Cardiac fibroblast (primary cell): ENCODE measurements at regions not wholly inside any gene's neighbourhood (a gene's known extent, or its start where the extent isn't known, plus 50 kb on each side); places are given as distances from the start of the nearest gene placed in this dataset.

Experiments
- DNase-seq, 2 donors: peaks; one replicate each; pipeline versions ENCODE4 v3.0.0 to v3.0.0-alpha.2; 2010; ENCODE audit warnings: low read depth in 2 of 2
- H3K4me3 ChIP-seq, 2 donors: replicated peaks in 1 of 2; 1 replicate in 1 of 2; 2 replicates in 1 of 2; pipeline ENCODE4 v1.5.1; 2011; ENCODE audit warnings: low read depth in 2 of 2, low read length in 2 of 2, mild to moderate bottlenecking in 2 of 2, moderate library complexity in 1 of 2
- TF ChIP-seq, protein P1 (sequence below): IDR thresholded peaks from one replicate; pipeline ENCODE4 v1.5.1; 2011; ENCODE audit warnings: low read depth, mild to moderate bottlenecking, low read length, inconsistent platforms

DNA sequence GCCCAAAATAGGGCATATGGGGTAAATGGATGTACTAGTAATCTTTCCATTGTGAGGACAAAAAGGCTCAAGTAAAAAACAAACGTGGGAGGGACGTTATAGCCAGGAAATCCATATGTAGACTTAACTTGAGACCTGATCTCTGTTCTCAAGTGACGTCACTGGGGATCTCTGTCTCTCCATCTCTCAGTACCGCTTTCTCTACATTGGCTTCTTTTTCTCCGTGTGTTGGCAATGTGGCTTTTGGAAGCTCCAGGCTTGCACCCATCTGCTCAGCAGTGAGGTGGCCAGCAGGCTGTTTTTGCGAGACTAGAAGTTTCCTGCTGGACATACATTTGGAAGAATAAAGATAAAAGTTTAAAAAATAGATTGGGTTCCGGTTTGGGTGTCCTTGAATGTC is 66.0 kb upstream of the NRXN3 start:
- TF ChIP-seq, protein P1, sequence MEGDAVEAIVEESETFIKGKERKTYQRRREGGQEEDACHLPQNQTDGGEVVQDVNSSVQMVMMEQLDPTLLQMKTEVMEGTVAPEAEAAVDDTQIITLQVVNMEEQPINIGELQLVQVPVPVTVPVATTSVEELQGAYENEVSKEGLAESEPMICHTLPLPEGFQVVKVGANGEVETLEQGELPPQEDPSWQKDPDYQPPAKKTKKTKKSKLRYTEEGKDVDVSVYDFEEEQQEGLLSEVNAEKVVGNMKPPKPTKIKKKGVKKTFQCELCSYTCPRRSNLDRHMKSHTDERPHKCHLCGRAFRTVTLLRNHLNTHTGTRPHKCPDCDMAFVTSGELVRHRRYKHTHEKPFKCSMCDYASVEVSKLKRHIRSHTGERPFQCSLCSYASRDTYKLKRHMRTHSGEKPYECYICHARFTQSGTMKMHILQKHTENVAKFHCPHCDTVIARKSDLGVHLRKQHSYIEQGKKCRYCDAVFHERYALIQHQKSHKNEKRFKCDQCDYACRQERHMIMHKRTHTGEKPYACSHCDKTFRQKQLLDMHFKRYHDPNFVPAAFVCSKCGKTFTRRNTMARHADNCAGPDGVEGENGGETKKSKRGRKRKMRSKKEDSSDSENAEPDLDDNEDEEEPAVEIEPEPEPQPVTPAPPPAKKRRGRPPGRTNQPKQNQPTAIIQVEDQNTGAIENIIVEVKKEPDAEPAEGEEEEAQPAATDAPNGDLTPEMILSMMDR: no peak
- DNase-seq: no peak
- no peak overlapping the region for H3K4me3 ChIP-seq

DNA sequence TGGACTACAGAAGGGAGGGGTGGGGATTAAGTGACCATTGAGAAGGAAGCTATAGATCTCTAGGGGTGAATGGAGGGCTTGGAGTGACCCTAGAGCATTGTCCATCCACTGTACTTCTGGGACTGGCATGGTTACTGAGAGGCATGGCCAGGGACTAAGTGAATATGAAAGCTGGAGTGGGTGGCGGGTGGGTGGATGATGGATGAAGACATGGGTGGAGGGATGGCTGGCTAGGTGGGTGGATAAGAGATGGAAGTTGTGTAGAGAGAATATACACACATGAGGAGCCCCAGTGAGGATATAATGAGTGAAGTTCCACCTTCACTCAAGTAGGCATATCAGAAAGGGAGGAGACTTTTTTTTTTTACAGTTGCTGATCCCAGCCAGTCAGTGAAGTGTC is 65.5 kb upstream of the NRXN3 start:
- DNase-seq: no peak
- H3K4me3 ChIP-seq: no peak overlapping the region
- TF ChIP-seq, protein P1: no peak

DNA sequence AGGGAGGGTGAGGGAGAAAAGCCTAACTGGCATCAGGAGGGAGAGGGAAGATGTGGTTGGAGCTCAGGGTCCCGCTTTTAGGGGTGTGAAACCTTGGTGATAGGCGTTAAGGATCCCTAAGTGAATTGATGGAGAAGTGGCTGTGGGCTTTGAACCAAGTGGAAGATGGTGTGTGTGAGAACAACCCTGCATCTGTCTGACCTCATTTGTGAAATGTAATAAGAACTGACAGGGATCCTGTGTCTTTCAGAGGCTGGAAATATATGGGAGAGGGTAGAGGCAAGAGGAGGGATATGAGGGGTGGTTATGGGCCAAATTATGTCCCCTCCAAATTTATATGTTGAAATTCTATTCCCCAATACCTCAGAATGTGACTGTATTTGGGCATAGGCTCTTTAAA is 63.8 kb upstream of the NRXN3 start:
- TF ChIP-seq, protein P1: no peak
- no peak overlapping the region for H3K4me3 ChIP-seq
- no peak for DNase-seq

DNA sequence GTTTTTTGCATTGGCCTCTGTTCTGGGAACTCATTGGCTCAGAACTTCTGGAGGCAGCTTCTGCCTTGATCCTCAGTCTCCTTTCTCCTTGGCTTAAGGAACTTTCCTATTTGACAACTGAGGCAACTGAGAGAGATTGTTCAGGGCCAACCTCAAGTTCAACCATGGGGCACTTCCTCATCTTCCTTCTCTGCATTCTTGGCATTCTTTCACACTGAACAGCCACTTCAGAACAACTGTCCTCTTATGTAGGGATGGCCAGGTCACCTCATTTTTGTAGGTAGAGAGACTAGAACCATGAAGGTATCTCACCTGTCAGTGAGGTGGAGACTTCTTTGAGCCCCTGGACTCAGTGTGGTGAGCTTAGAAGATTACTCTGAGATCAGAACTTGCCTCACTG is 63.0 kb upstream of the NRXN3 start:
- H3K4me3 ChIP-seq: no peak overlapping the region
- TF ChIP-seq, protein P1: no peak
- no peak for DNase-seq

DNA sequence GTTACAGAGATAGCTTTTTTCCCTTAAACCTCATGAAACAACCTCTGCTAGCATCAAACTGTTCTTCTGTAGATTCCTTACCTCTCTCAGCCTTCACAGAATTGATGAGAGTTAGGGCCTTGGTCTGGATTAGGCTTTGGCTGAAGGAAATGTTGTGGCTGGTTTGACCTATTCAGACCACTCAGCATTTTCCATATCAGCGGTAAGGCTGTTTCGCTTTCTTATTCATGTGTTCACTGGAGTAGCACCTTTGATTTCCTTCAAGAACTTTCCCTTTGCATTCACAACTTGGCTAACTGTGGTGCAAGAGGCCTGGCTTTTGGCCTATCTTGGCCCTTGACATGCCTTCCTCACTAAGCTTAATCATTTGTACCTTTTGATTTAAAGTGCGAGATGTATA is 50.7 kb upstream of the NRXN3 start:
- H3K4me3 ChIP-seq: no peak overlapping the region
- TF ChIP-seq, protein P1: no peak
- DNase-seq: no peak
